ENCODE measurements at regions not wholly inside any gene's neighbourhood (a gene's known extent, or its start where the extent isn't known, plus 50 kb on each side); places are given as distances from the start of the nearest gene placed in this dataset.

DNA sequence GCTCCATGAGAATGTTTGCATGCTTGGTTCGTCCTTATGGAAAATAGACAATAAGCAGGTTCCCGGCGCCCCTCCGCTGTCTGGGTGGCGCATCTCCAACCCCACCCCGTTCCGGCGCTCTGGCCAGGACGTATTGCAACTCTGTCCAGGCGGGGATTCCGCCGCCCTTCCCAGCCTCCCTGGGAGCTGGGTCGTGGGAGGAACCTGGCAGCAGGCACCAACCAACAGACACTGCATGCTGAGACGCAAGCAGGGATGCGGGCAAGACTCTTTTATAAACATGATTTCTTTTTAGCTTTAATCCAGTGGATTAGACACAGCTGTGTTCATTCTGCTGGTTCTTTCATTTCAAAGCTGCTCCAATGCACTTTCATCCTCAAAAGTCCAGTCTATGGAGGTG is 240.2 kb downstream of the SH3BP4 start:
- Mint-ChIP-seq H3K27ac (ENCODE audit: unreplicated experiment) (no peak overlapping the region), H3K4me1 (ENCODE audit: low read depth, unreplicated experiment) (no peaks in the 10 kb centered on the region), H3K4me3 (ENCODE audit: unreplicated experiment) (no peak overlapping the region), H3K27me3 (ENCODE audit: insufficient read depth, unreplicated experiment) (peaks cover 5% of the 10 kb centered on the region), H3K9me3 (ENCODE audit: unreplicated experiment) (no peaks in the 10 kb centered on the region), H3K36me3 (ENCODE audit: insufficient read depth, unreplicated experiment) (no peaks in the 10 kb centered on the region)
- DNase-seq = no peak
- Histone ChIP-seq H3K9me3 (no peaks in the 10 kb centered on the region), H3K4me3 (ENCODE audit: low read depth, low read length) (no peak overlapping the region), H3K4me1 (no peaks in the 10 kb centered on the region), H3K36me3 (ENCODE audit: control insufficient read depth, insufficient read depth, low read length) (no peaks in the 10 kb centered on the region), H3K27me3 (replicated peaks; ENCODE audit: control insufficient read depth, insufficient read depth, low read length) (no peaks in the 10 kb centered on the region)
- no TSS peak for BruUV-seq (replicated peaks)
- ChIA-PET POLR2A (no interaction called here), CTCF (no interaction called here)
- TF ChIP-seq, protein P1, sequence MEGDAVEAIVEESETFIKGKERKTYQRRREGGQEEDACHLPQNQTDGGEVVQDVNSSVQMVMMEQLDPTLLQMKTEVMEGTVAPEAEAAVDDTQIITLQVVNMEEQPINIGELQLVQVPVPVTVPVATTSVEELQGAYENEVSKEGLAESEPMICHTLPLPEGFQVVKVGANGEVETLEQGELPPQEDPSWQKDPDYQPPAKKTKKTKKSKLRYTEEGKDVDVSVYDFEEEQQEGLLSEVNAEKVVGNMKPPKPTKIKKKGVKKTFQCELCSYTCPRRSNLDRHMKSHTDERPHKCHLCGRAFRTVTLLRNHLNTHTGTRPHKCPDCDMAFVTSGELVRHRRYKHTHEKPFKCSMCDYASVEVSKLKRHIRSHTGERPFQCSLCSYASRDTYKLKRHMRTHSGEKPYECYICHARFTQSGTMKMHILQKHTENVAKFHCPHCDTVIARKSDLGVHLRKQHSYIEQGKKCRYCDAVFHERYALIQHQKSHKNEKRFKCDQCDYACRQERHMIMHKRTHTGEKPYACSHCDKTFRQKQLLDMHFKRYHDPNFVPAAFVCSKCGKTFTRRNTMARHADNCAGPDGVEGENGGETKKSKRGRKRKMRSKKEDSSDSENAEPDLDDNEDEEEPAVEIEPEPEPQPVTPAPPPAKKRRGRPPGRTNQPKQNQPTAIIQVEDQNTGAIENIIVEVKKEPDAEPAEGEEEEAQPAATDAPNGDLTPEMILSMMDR (IDR thresholded peaks at IDR 0.05; ENCODE audit: insufficient read depth in 1 of 2, low read depth in 1 of 2, low read length in 1 of 2, severe bottlenecking in 1 of 2, unreplicated experiment in 1 of 2) = no peak
- intact Hi-C loops (cut with micrococcal nuclease; ENCODE audit: unreplicated experiment) = no loop called here

DNA sequence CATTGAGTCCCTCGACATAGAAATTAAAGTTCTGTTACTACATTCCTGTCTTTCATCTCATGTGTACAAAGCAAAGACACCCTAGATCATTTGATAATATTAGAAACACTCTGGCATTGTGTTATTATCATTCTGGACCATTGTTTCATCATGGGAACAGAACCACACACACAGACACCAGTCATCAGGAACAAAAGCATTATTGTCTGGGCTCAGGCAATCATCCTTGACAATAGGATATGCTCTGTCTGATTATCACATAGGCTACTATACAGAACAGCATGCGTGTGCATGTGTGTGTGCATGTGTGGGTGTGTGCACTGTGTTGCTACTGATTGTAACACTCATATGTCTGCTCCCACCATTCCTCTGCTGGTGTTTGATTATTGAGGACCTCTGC is 242.5 kb downstream of the SH3BP4 start:
- Mint-ChIP-seq H3K36me3 (ENCODE audit: insufficient read depth, unreplicated experiment) (no peaks in the 10 kb centered on the region), H3K9me3 (ENCODE audit: unreplicated experiment) (no peaks in the 10 kb centered on the region), H3K27me3 (ENCODE audit: insufficient read depth, unreplicated experiment) (peaks cover 5% of the 10 kb centered on the region), H3K4me3 (ENCODE audit: unreplicated experiment) (no peak overlapping the region), H3K4me1 (ENCODE audit: low read depth, unreplicated experiment) (no peaks in the 10 kb centered on the region), H3K27ac (ENCODE audit: unreplicated experiment) (no peak overlapping the region)
- no peaks in the 10 kb centered on the region for H3K36me3 ChIP-seq (ENCODE audit: control insufficient read depth, insufficient read depth, low read length)
- H3K4me1 ChIP-seq = no peaks in the 10 kb centered on the region
- no peak for DNase-seq
- intact Hi-C loops (cut with micrococcal nuclease; ENCODE audit: unreplicated experiment) = no loop called here
- ChIA-PET POLR2A (no interaction called here), CTCF (no interaction called here)
- no peaks in the 10 kb centered on the region for H3K9me3 ChIP-seq
- H3K27me3 ChIP-seq (replicated peaks; ENCODE audit: control insufficient read depth, insufficient read depth, low read length) = no peaks in the 10 kb centered on the region
- BruUV-seq (replicated peaks) = no TSS peak
- TF ChIP-seq, protein P1 (IDR thresholded peaks at IDR 0.05; ENCODE audit: insufficient read depth in 1 of 2, low read depth in 1 of 2, low read length in 1 of 2, severe bottlenecking in 1 of 2, unreplicated experiment in 1 of 2) = no peak
- H3K4me3 ChIP-seq (ENCODE audit: low read depth, low read length) = no peak overlapping the region

DNA sequence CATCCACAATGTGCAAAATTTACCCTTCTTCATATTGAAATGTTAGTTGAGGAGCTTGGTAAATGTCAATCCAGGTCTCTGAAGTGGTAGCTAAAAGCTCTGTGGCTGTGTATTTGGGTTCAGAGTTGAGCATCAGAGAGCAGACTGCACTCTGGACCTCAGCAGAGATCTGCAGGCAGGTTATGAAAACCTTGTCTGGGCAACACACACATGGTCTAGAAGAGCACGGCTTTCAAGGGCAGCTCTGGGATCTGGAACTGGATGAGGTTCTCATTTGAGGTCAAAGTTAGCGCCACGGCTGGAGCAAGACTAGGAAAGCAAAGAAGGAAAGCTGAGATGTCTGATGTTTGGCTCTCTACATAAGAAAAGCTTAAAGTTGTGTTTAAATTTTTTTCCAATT is 243.0 kb downstream of the SH3BP4 start:
- no peaks in the 10 kb centered on the region for H3K36me3 Mint-ChIP-seq (ENCODE audit: insufficient read depth, unreplicated experiment)
- H3K36me3 ChIP-seq (ENCODE audit: control insufficient read depth, insufficient read depth, low read length) = no peaks in the 10 kb centered on the region
- H3K4me1 Mint-ChIP-seq (ENCODE audit: low read depth, unreplicated experiment) = no peaks in the 10 kb centered on the region
- H3K4me3 Mint-ChIP-seq (ENCODE audit: unreplicated experiment) = no peak overlapping the region
- no peaks in the 10 kb centered on the region for H3K27me3 ChIP-seq (replicated peaks; ENCODE audit: control insufficient read depth, insufficient read depth, low read length)
- H3K4me3 ChIP-seq (ENCODE audit: low read depth, low read length) = no peak overlapping the region
- H3K4me1 ChIP-seq = no peaks in the 10 kb centered on the region
- no peaks in the 10 kb centered on the region for H3K9me3 ChIP-seq
- intact Hi-C loops (cut with micrococcal nuclease; ENCODE audit: unreplicated experiment) = no loop called here
- BruUV-seq (replicated peaks) = no TSS peak
- no peaks in the 10 kb centered on the region for H3K9me3 Mint-ChIP-seq (ENCODE audit: unreplicated experiment)
- no peak overlapping the region for H3K27ac Mint-ChIP-seq (ENCODE audit: unreplicated experiment)
- CTCF ChIA-PET = no interaction called here
- TF ChIP-seq, protein P1 (IDR thresholded peaks at IDR 0.05; ENCODE audit: insufficient read depth in 1 of 2, low read depth in 1 of 2, low read length in 1 of 2, severe bottlenecking in 1 of 2, unreplicated experiment in 1 of 2) = no peak
- POLR2A ChIA-PET = no interaction called here
- H3K27me3 Mint-ChIP-seq (ENCODE audit: insufficient read depth, unreplicated experiment) = peaks cover 5% of the 10 kb centered on the region
- no peak for DNase-seq
